ENCODE measurements at regions not wholly inside any gene's neighbourhood (a gene's known extent, or its start where the extent isn't known, plus 50 kb on each side); places are given as distances from the start of the nearest gene placed in this dataset.

- no peak for DNase-seq
Observed at GRCh38 chr1:184919892-184920291, 54.4 kb downstream of the NIBAN1 start.

GRCh38 chr1:184915463-184916090, 58.7 kb downstream of the NIBAN1 start:
- no peak for DNase-seq

- DNase-seq: no peak
Observed at GRCh38 chr1:184914149-184914548, 60.2 kb downstream of the NIBAN1 start.

- no peak for DNase-seq
Observed at GRCh38 chr1:184912392-184912791, 61.9 kb downstream of the NIBAN1 start.

GRCh38 chr1:184911830-184912229, 62.5 kb downstream of the NIBAN1 start:
- DNase-seq: no peak

- DNase-seq: no peak
Observed at GRCh38 chr1:184911103-184911745, 63.1 kb downstream of the NIBAN1 start.

- DNase-seq: no peak
Observed at GRCh38 chr1:184910691-184911091, 63.6 kb downstream of the NIBAN1 start.

- no peak for DNase-seq
Observed at GRCh38 chr1:184910005-184910404, 64.3 kb downstream of the NIBAN1 start.

GRCh38 chr1:184909019-184909418, 65.3 kb downstream of the NIBAN1 start:
- DNase-seq: no peak

- DNase-seq: no peak
Observed at GRCh38 chr1:184908506-184908905, 65.8 kb downstream of the NIBAN1 start.

- DNase-seq: no peak
Observed at GRCh38 chr1:184907500-184907899, 66.8 kb downstream of the NIBAN1 start.

- no peak for DNase-seq
Observed at GRCh38 chr1:184906761-184907160, 67.5 kb downstream of the NIBAN1 start.

- no peak for DNase-seq
Observed at GRCh38 chr1:184905601-184906322, 68.5 kb downstream of the NIBAN1 start.

- DNase-seq: no peak
Observed at GRCh38 chr1:184903111-184903692, 71.1 kb downstream of the NIBAN1 start.

- no peak for DNase-seq
Observed at GRCh38 chr1:184900507-184900906, 73.8 kb downstream of the NIBAN1 start.

- DNase-seq: no peak
Observed at GRCh38 chr1:184896000-184896399, 78.3 kb downstream of the NIBAN1 start.

- no peak for DNase-seq
Observed at GRCh38 chr1:184895086-184895485, 79.2 kb downstream of the NIBAN1 start.

GRCh38 chr1:184893695-184894094, 80.6 kb downstream of the NIBAN1 start:
- DNase-seq: no peak

- DNase-seq: no peak
Observed at GRCh38 chr1:184892116-184892515, 82.2 kb downstream of the NIBAN1 start.

- DNase-seq: no peak
Observed at GRCh38 chr1:184891440-184891839, 82.9 kb downstream of the NIBAN1 start.

- DNase-seq: no peak
Observed at GRCh38 chr1:184890539-184890973, 83.8 kb downstream of the NIBAN1 start.

- no peak for DNase-seq
Observed at GRCh38 chr1:184889902-184890301, 84.4 kb downstream of the NIBAN1 start.

- DNase-seq: no peak
Observed at GRCh38 chr1:184889166-184889565, 85.1 kb downstream of the NIBAN1 start.

- no peak for DNase-seq
Observed at GRCh38 chr1:184888505-184888904, 85.8 kb downstream of the NIBAN1 start.

All from activated CD4-positive, CD25-positive, alpha-beta regulatory T cell treated with anti-CD3 and anti-CD28 coated beads, Interleukin-2, amount 50 U/mL, for 72 hours (primary cell).